HEK293T (cell line): ENCODE measurements at regions not wholly inside any gene's neighbourhood (a gene's known extent, or its start where the extent isn't known, plus 50 kb on each side); places are given as distances from the start of the nearest gene placed in this dataset.

Experiments used
- ARNT ChIP-seq: fragments of 450-650 bp; IDR thresholded peaks from 2 replicates; pipeline ENCODE4 v1.6.1; 2017; ENCODE audit warnings: mild to moderate bottlenecking
- ELF4 ChIP-seq: fragments of 450-650 bp; IDR thresholded peaks from 2 replicates; pipeline ENCODE4 v1.6.1; 2017; ENCODE audit warnings: antibody characterized with exemption
- FOXK2 ChIP-seq: fragments of 450-650 bp; IDR thresholded peaks from 2 replicates; pipeline ENCODE4 v1.6.1; 2016; ENCODE audit warnings: mild to moderate bottlenecking
- FOXM1 ChIP-seq: fragments of 450-650 bp; IDR thresholded peaks from 2 replicates; pipeline ENCODE4 v1.6.1; 2017; ENCODE audit warnings: mild to moderate bottlenecking, borderline replicate concordance
- HDGF ChIP-seq: fragments of 450-650 bp; IDR thresholded peaks from 2 replicates; pipeline ENCODE4 v1.6.1; 2017; ENCODE audit warnings: antibody characterized with exemption, borderline replicate concordance
- L3MBTL2 ChIP-seq: fragments of 450-650 bp; conservative IDR thresholded peaks from 2 replicates; pipeline ENCODE4 v1.6.1; 2016; ENCODE audit warnings: mild to moderate bottlenecking
- LEF1 ChIP-seq: fragments of 450-650 bp; IDR thresholded peaks from 2 replicates; pipeline ENCODE4 v1.6.1; 2017; ENCODE audit warnings: mild to moderate bottlenecking, borderline replicate concordance
- SP1 ChIP-seq: fragments of 450-650 bp; IDR thresholded peaks from 2 replicates; pipeline ENCODE4 v1.6.1; 2017
- TF ChIP-seq, protein P1 (sequence below): fragments of 450-650 bp; IDR thresholded peaks from 2 replicates; pipeline ENCODE4 v1.6.1; 2016

DNA sequence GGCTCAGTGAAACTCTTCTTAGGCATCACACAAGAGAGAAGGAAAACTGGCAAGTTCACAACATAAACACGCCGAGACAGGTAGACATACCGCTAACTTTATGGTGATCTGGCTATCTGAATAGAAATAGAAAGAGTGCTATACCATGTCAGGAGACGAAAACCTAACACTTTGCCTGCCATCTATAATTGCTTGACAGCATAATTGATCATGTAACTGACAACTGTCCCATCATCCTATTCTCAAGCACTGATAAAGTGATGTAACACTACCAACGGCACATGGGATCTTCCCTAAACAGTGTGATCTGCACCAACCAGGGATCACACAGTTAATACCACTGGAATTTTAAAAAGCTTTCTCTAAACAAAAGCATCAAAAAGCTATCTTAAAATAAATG, 270.9 kb upstream of the NSMCE3 start:
- TF ChIP-seq L3MBTL2 (no peak), HDGF (no peak), ARNT (no peak), FOXM1 (no peak), FOXK2 (no peak), LEF1 (no peak), SP1 (no peak), ELF4 (no peak)
- TF ChIP-seq, protein P1, sequence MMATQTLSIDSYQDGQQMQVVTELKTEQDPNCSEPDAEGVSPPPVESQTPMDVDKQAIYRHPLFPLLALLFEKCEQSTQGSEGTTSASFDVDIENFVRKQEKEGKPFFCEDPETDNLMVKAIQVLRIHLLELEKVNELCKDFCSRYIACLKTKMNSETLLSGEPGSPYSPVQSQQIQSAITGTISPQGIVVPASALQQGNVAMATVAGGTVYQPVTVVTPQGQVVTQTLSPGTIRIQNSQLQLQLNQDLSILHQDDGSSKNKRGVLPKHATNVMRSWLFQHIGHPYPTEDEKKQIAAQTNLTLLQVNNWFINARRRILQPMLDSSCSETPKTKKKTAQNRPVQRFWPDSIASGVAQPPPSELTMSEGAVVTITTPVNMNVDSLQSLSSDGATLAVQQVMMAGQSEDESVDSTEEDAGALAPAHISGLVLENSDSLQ: no peak
